ENCODE measurements at regions not wholly inside any gene's neighbourhood (a gene's known extent, or its start where the extent isn't known, plus 50 kb on each side); places are given as distances from the start of the nearest gene placed in this dataset.

GRCh38 chr1:4017636-4018365 is 117.7 kb upstream of the C1orf174 start:
- DNase-seq = no peak

GRCh38 chr1:4018466-4019146 is 118.5 kb upstream of the C1orf174 start:
- DNase-seq = no peak

- DNase-seq = no peak
Measured at GRCh38 chr1:4019147-4019521, 119.1 kb upstream of the C1orf174 start.

- no peak for DNase-seq
Measured at GRCh38 chr1:4019606-4020331, 119.7 kb upstream of the C1orf174 start.

- no peak for DNase-seq
Measured at GRCh38 chr1:4020449-4020848, 120.4 kb upstream of the C1orf174 start.

GRCh38 chr1:4021136-4021973 is 121.3 kb upstream of the C1orf174 start:
- no peak for DNase-seq

- no peak for DNase-seq
Measured at GRCh38 chr1:4021974-4022268, 121.8 kb upstream of the C1orf174 start.

- DNase-seq = no peak
Measured at GRCh38 chr1:4022715-4023114, 122.6 kb upstream of the C1orf174 start.

- DNase-seq = no peak
Measured at GRCh38 chr1:4023678-4024077, 123.6 kb upstream of the C1orf174 start.

GRCh38 chr1:4024811-4025210 is 124.7 kb upstream of the C1orf174 start:
- DNase-seq = no peak

GRCh38 chr1:4025752-4026151 is 125.7 kb upstream of the C1orf174 start:
- no peak for DNase-seq

- DNase-seq = no peak
Measured at GRCh38 chr1:4027008-4027407, 126.9 kb upstream of the C1orf174 start.

- peak in 1 of 4 experiments; percentile 3 for DNase-seq
Measured at GRCh38 chr1:4027492-4028138, 127.5 kb upstream of the C1orf174 start.

GRCh38 chr1:4028139-4028501 is 128.0 kb upstream of the C1orf174 start:
- DNase-seq = no peak

GRCh38 chr1:4029376-4029775 is 129.3 kb upstream of the C1orf174 start:
- no peak for DNase-seq

GRCh38 chr1:4032571-4032970 is 132.5 kb upstream of the C1orf174 start:
- DNase-seq = no peak

GRCh38 chr1:4033129-4033676 is 133.1 kb upstream of the C1orf174 start:
- no peak for DNase-seq

GRCh38 chr1:4033713-4034112 is 133.6 kb upstream of the C1orf174 start:
- no peak for DNase-seq

- DNase-seq = no peak
Measured at GRCh38 chr1:4034318-4034887, 134.3 kb upstream of the C1orf174 start.

- no peak for DNase-seq
Measured at GRCh38 chr1:4044967-4045366, 144.9 kb upstream of the C1orf174 start.

- no peak for DNase-seq
Measured at GRCh38 chr1:4045397-4046010, 145.4 kb upstream of the C1orf174 start.
